ENCODE measurements at regions not wholly inside any gene's neighbourhood (a gene's known extent, or its start where the extent isn't known, plus 50 kb on each side); places are given as distances from the start of the nearest gene placed in this dataset.

- DNase-seq (ENCODE audit: low read depth) = no peak
- TF ChIP-seq CTCF (IDR thresholded peaks at IDR 0.05; ENCODE audit: control insufficient read depth, extremely low read depth, insufficient read depth) = no peak
- no peak overlapping the region for H3K4me3 ChIP-seq (ENCODE audit: low read depth, low read length)
Observed at GRCh38 chr6:2482773-2483172, 237.4 kb upstream of the GMDS start.

DNA sequence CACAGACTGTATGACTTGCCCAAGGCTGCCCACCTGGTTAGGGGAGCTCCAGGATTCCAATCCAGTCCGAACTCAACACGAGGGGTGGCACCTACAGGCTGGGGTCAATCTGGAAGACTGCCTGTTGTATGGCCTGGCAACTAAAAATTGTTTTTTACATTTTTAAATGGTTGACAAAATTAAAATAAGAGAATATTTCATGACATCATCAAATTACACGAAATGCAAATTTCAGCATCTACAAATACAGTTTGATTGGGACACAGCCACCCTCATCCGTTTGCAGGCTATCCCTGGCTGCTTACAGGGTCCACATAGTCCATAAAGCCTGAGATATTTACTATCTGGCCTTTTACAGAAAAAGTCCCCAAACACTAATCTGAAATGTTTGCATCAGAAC, 235.9 kb upstream of the GMDS start:
- no peak overlapping the region for H3K4me3 ChIP-seq (ENCODE audit: low read depth, low read length)
- DNase-seq (ENCODE audit: low read depth) = no peak
- no peak for TF ChIP-seq CTCF (IDR thresholded peaks at IDR 0.05; ENCODE audit: control insufficient read depth, extremely low read depth, insufficient read depth)

GRCh38 chr6:2480267-2480966, 235.0 kb upstream of the GMDS start:
- H3K4me3 ChIP-seq (ENCODE audit: low read depth, low read length) = no peak overlapping the region
- DNase-seq (ENCODE audit: low read depth) = no peak
- no peak for TF ChIP-seq CTCF (IDR thresholded peaks at IDR 0.05; ENCODE audit: control insufficient read depth, extremely low read depth, insufficient read depth)

DNA sequence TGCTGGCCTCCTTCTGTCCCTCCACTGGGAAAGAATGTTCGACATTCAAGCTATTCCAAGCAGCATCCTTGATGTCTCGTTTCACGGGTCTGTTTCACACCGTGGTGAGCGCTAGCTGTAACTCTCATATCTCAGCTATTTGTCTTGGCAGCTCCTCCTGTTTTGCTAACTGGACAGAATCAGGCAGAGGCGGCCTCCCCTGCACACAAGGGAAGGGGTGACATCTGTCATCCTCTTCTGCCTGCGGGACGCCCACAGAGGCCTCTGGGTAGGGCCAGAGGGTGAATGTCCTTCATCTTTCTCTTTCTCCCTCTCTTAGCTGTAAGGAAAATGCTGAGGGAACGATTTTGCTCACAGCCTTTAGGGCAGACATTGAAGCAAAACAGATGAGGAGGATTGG, 232.8 kb upstream of the GMDS start:
- H3K4me3 ChIP-seq (ENCODE audit: low read depth, low read length) = no peak overlapping the region
- no peak for TF ChIP-seq CTCF (IDR thresholded peaks at IDR 0.05; ENCODE audit: control insufficient read depth, extremely low read depth, insufficient read depth)
- no peak for DNase-seq (ENCODE audit: low read depth)

GRCh38 chr6:2477666-2478065, 232.3 kb upstream of the GMDS start:
- no peak overlapping the region for H3K4me3 ChIP-seq (ENCODE audit: low read depth, low read length)
- no peak for DNase-seq (ENCODE audit: low read depth)
- TF ChIP-seq CTCF (IDR thresholded peaks at IDR 0.05; ENCODE audit: control insufficient read depth, extremely low read depth, insufficient read depth) = no peak

DNA sequence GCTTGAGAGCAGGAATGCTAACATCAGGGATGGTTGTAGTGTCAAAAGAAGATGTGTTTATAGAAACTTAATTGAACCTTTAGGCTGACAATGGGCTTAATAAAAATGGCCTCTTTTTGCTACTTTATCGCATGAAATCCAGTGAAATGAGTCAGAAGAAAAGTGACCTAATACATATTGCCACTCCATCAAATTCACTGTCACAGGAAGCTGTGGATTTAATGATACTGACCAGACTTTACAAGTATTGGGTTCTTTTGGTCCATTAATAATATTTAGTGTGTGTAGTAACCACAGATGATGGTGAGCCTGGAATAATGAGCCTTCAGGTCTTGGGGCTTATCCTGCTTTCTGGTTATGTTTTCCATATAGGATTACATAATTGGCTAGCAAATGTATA, 231.8 kb upstream of the GMDS start:
- no peak for DNase-seq (ENCODE audit: low read depth)

More for the DNA sequence above, 231.8 kb upstream of the GMDS start:
- TF ChIP-seq CTCF (IDR thresholded peaks at IDR 0.05; ENCODE audit: control insufficient read depth, extremely low read depth, insufficient read depth) = no peak
- no peak overlapping the region for H3K4me3 ChIP-seq (ENCODE audit: low read depth, low read length)

Measured in LNCaP clone FGC (cell line).